HL-60 (cell line): ENCODE measurements at regions not wholly inside any gene's neighbourhood (a gene's known extent, or its start where the extent isn't known, plus 50 kb on each side); places are given as distances from the start of the nearest gene placed in this dataset.

Experiments
- DNase-seq, 2 experiments: peaks; one replicate each; pipeline ENCODE4 v3.0.0-alpha.2; 2010 to 2020; ENCODE audit warnings: low read depth in 1 of 2, low spot score in 1 of 2
- H3K27ac ChIP-seq: fragments of 250-450 bp; sonication (Bioruptor Pico); replicated peaks from 2 replicates; pipeline ENCODE4 v1.5.1; 2020; ENCODE audit warnings: mild to moderate bottlenecking, moderate library complexity
- H3K27me3 ChIP-seq: fragments of 250-450 bp; sonication (Bioruptor Pico); 2 replicates; pipeline ENCODE4 v1.5.1; 2021; ENCODE audit warnings: mild to moderate bottlenecking, moderate library complexity; ENCODE audit not compliant: insufficient read depth, poor library complexity, severe bottlenecking
- H3K4me3 ChIP-seq: replicated peaks from 2 replicates; pipeline ENCODE4 v1.5.1; 2011; ENCODE audit warnings: mild to moderate bottlenecking, control low read depth, low read length; ENCODE audit not compliant: insufficient read depth
- CTCF ChIP-seq: IDR thresholded peaks from one replicate; pipeline ENCODE4 v1.5.1; 2011; ENCODE audit warnings: low read length, control low read depth, inconsistent platforms; ENCODE audit not compliant: insufficient read depth
- GABPA ChIP-seq: IDR thresholded peaks from 2 replicates; pipeline ENCODE4 v1.6.1; 2012; ENCODE audit warnings: low read depth
- POLR2AphosphoS5 ChIP-seq: IDR thresholded peaks from 2 replicates; pipeline ENCODE4 v1.6.1; 2012; ENCODE audit warnings: low read depth
- REST ChIP-seq: IDR thresholded peaks from 2 replicates; pipeline ENCODE4 v1.6.1; 2012; ENCODE audit warnings: low read depth; ENCODE audit not compliant: insufficient replicate concordance
- SPI1 ChIP-seq: IDR thresholded peaks from 2 replicates; pipeline ENCODE4 v1.6.1; 2012; ENCODE audit warnings: low read depth, mild to moderate bottlenecking, borderline replicate concordance

GRCh38 chr9:107624234-107624948 is 134.8 kb upstream of the KLF4 start:
- Histone ChIP-seq H3K27ac (no peak overlapping the region), H3K27me3 (no peaks in the 10 kb centered on the region), H3K4me3 (no peak overlapping the region)
- no peak for DNase-seq
- TF ChIP-seq POLR2AphosphoS5 (no peak), REST (no peak), CTCF (no peak), GABPA (no peak), SPI1 (no peak)

GRCh38 chr9:107621436-107621835 is 131.9 kb upstream of the KLF4 start:
- no peak for DNase-seq
- H3K27me3 ChIP-seq = no peaks in the 10 kb centered on the region
- no peak overlapping the region for H3K4me3 ChIP-seq
- no peak overlapping the region for H3K27ac ChIP-seq
- TF ChIP-seq REST (no peak), POLR2AphosphoS5 (no peak), SPI1 (no peak), GABPA (no peak), CTCF (no peak)

- no peak for TF ChIP-seq GABPA
- TF ChIP-seq REST = no peak
- TF ChIP-seq SPI1 = no peak
- no peak for TF ChIP-seq POLR2AphosphoS5
- no peak for TF ChIP-seq CTCF
- no peaks in the 10 kb centered on the region for H3K27me3 ChIP-seq
- no peak overlapping the region for H3K27ac ChIP-seq
- DNase-seq = no peak
- no peak overlapping the region for H3K4me3 ChIP-seq
Observed at GRCh38 chr9:107620801-107621200, 131.2 kb upstream of the KLF4 start.
